ENCODE measurements at regions not wholly inside any gene's neighbourhood (a gene's known extent, or its start where the extent isn't known, plus 50 kb on each side); places are given as distances from the start of the nearest gene placed in this dataset.

DNA sequence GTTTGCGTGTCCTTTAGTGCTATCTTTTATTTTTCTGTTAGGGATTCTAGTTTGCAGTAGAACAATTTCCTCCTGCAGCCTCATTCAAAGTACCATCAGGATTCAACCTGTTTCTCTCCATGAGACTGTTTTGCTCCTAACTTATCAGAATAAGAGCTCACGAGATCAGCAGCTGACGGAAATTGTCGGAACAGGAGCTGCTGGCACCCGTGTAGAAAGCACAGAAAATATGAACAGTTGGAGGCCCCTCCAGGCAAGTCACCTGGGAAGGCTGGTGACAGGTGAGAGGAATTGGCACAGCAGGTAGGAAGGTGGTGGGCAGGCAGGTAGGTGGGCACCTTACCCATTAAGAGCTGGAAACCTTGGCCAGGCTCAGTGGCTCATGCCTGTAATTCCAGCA is 368.6 kb downstream of the CDH26 start:
- Histone ChIP-seq H3K27ac (no peak overlapping the region), H3K4me1 (no peaks in the 10 kb centered on the region), H3K36me3 (no peaks in the 10 kb centered on the region), H3K9me3 (no peaks in the 10 kb centered on the region), H3K27me3 (peaks cover 0 to 4% (median 0%) of the 10 kb centered on the region in 3 donors), H3K4me3 (no peak overlapping the region)
- TF ChIP-seq, protein P1, sequence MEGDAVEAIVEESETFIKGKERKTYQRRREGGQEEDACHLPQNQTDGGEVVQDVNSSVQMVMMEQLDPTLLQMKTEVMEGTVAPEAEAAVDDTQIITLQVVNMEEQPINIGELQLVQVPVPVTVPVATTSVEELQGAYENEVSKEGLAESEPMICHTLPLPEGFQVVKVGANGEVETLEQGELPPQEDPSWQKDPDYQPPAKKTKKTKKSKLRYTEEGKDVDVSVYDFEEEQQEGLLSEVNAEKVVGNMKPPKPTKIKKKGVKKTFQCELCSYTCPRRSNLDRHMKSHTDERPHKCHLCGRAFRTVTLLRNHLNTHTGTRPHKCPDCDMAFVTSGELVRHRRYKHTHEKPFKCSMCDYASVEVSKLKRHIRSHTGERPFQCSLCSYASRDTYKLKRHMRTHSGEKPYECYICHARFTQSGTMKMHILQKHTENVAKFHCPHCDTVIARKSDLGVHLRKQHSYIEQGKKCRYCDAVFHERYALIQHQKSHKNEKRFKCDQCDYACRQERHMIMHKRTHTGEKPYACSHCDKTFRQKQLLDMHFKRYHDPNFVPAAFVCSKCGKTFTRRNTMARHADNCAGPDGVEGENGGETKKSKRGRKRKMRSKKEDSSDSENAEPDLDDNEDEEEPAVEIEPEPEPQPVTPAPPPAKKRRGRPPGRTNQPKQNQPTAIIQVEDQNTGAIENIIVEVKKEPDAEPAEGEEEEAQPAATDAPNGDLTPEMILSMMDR (IDR thresholded peaks at IDR 0.05) = no peak
- no peak for TF ChIP-seq POLR2A (IDR thresholded peaks at IDR 0.05)
- WGBS, 5 donors = 88 to 92% (median 90%) methylated on average over 5 of the region's 5 CpGs
- no peak for DNase-seq
- intact Hi-C loops (cut with DNase I; ENCODE audit: low total_unique reads) = no loop called here

DNA sequence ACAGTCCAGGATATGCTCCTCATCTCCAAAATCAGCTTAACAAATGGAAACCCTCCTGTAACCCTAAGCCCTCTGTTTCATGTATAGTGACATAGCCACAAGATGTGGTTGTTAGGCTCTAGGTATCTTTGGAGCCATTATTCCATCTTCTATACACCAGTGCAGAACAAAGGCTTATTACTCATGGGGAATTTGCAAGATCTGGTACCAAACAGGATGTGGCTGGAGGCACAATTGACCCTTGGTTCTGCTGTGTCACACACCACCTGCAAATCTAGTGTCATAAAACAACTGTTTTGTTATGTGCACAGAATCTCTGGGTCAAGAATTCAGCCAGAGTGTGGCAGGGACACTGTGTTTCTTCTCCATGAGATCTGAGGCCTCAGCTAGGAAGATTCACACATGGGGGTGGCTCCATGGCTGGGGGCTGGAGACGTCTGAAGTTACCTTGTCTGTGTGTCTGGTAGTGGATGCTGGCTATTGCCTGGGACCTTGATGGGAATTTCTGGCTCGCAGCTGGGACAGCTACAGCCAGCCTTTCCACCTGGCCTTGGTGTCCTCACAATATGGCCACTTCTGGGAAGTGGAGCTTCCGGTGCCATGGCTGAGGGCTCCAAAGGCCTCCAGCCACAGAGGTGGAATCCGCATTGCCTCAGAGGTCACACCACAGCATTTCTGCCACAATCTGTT is 369.9 kb downstream of the CDH26 start:
- no peaks in the 10 kb centered on the region for H3K36me3 ChIP-seq
- no peaks in the 10 kb centered on the region for H3K4me1 ChIP-seq
- no peak overlapping the region for H3K27ac ChIP-seq
- DNase-seq = no peak
- no peaks in the 10 kb centered on the region for H3K9me3 ChIP-seq
- intact Hi-C loops (cut with DNase I; ENCODE audit: low total_unique reads) = no loop called here
- 89 to 94% (median 91%) methylated on average over 2 to 4 of the region's 4 CpGs for WGBS, 5 donors
- H3K4me3 ChIP-seq = no peak overlapping the region
- H3K27me3 ChIP-seq = no peaks in the 10 kb centered on the region
- no peak for TF ChIP-seq POLR2A (IDR thresholded peaks at IDR 0.05)

DNA sequence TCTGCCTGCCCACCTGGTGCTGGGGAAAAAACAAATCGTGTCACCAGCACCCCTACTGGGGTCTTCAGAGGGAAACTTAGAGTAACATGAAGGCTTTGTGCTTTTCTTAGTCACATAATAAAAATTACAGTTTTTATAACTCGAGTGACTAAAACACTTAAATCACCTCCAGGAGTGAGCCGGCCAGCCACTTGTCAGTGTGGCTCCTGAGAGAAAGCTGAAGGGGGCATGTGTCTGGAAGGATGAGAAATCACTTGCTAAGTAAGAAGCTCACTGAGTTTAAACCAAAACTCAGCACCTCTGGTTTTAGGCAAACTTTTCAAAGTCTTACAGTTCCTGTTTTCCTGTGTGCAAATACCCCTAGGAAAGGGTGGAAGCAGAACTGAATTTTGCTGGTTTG is 372.2 kb downstream of the CDH26 start:
- no peaks in the 10 kb centered on the region for H3K36me3 ChIP-seq
- intact Hi-C loops (cut with DNase I; ENCODE audit: low total_unique reads) = no loop called here
- 43 to 59% (median 49%) methylated on average over 3 of the region's 3 CpGs for WGBS, 5 donors
- H3K27me3 ChIP-seq = no peaks in the 10 kb centered on the region
- TF ChIP-seq EP300 (IDR thresholded peaks at IDR 0.05) (no peak), POLR2AphosphoS5 (IDR thresholded peaks at IDR 0.05) (no peak)
- DNase-seq = no peak
- H3K4me1 ChIP-seq = no peaks in the 10 kb centered on the region
- no peak overlapping the region for H3K4me3 ChIP-seq
- no peaks in the 10 kb centered on the region for H3K9me3 ChIP-seq
- no peak overlapping the region for H3K27ac ChIP-seq

DNA sequence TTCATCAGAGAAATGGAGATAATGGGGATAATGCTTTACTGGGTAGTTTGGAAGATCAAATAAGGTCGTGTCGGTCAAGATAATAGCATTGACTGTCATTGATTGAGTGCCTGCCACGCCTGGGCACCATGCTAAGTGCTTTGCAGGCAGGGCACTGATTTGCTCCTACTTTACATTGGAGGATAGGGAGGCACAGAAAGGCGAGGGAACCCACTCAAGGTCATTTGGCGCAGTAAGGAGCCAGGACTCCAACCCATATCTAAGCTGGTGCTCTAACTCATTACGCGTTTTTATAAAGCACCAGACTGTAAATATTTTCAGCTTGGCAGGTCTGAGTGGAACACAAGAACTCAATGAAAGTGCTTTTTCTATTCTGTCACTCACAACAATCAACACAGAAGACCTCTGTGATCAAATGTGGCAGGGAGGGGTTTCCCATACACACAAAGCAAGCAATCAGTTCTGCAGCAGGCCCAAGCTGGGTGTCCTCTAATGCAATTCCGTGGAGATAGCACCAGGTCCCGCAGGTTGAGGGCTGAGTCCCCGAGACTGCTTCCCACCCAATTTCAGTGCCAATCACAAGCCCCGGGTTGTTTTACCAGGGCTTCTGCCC is 373.6 kb downstream of the CDH26 start:
- intact Hi-C loops (cut with DNase I; ENCODE audit: low total_unique reads) = no loop called here

DNA sequence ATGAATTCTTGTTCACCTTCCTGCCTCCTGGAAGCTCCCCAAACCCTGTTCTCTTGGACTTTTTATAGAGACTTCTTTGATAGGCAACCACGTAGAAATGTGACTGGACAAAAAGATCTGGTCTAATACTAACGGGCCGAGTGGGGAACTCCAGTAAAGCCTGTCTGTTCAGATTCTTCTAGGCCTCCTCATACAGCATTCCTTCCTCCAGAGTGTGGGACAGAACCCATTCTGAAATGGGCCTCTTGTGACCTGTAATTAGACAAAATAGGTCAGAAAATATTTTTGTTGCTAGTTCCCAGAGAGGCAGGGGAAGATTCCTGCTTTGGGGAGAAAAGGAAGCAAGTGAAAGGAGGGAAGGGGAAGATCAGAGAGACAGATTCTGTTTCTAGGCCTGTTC is 374.3 kb downstream of the CDH26 start:
- no peak for DNase-seq
- no peaks in the 10 kb centered on the region for H3K4me1 ChIP-seq
- H3K27me3 ChIP-seq = no peaks in the 10 kb centered on the region
- no peak overlapping the region for H3K4me3 ChIP-seq
- no peaks in the 10 kb centered on the region for H3K36me3 ChIP-seq
- intact Hi-C loops (cut with DNase I; ENCODE audit: low total_unique reads) = no loop called here
- no peak for TF ChIP-seq POLR2AphosphoS5 (IDR thresholded peaks at IDR 0.05)
- no peak for TF ChIP-seq POLR2A (IDR thresholded peaks at IDR 0.05)
- TF ChIP-seq, protein P1 (IDR thresholded peaks at IDR 0.05) = no peak
- TF ChIP-seq EP300 (IDR thresholded peaks at IDR 0.05) = no peak
- H3K9me3 ChIP-seq = no peaks in the 10 kb centered on the region
- 61 to 66% (median 64%) methylated on average over 3 of the region's 3 CpGs for WGBS, 5 donors
- no peak overlapping the region for H3K27ac ChIP-seq

More for the DNA sequence above, 373.6 kb downstream of the CDH26 start:
- H3K27me3 ChIP-seq = no peaks in the 10 kb centered on the region
- H3K4me3 ChIP-seq = no peak overlapping the region
- H3K36me3 ChIP-seq = no peaks in the 10 kb centered on the region
- no peak for DNase-seq
- 74 to 82% (median 78%) methylated on average over 10 to 11 of the region's 11 CpGs for WGBS, 5 donors
- no peaks in the 10 kb centered on the region for H3K4me1 ChIP-seq
- no peak overlapping the region for H3K27ac ChIP-seq
- no peaks in the 10 kb centered on the region for H3K9me3 ChIP-seq
- TF ChIP-seq POLR2AphosphoS5 (IDR thresholded peaks at IDR 0.05) (no peak), POLR2A (IDR thresholded peaks at IDR 0.05) (no peak), EP300 (IDR thresholded peaks at IDR 0.05) (no peak)
- TF ChIP-seq, protein P1 (IDR thresholded peaks at IDR 0.05) = no peak

All from stomach (tissue), 8 donors.